Frontal cortex (tissue), 3 donors: ENCODE measurements at regions not wholly inside any gene's neighbourhood (a gene's known extent, or its start where the extent isn't known, plus 50 kb on each side); places are given as distances from the start of the nearest gene placed in this dataset.

ENCODE experiments used
- DNase-seq, 2 donors: peaks; one replicate each; pipeline ENCODE4 v3.0.0; 2012; ENCODE audit warnings: low spot score in 2 of 2
- FAIRE-seq: peaks from 2 replicates; lab custom pipeline; 2012; peaks lifted over from hg19 to GRCh38; lab: Jason Lieb, UNC
- donor health status: control.
- donor health status: control.
- donor health status: control.

DNA sequence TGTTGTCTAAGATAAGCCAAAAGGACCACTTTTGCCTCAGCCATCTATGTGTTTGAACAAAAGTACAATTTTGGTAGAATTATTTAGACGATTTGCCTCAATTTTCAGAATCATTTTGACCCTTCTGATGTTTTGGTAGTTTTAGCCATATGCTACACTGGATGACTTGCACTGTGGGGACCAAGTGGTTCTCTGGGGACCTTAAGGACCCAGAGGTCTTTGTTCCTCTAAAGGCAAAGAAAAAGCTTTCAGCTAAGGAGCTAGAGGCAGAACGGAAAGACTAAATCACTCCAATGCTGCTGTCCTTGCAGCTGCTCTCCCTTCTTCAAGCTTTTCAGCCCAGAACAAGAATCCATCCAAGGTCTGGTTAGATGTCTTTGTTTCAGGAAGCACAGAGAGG is 51.0 kb upstream of the APC start:
- FAIRE-seq: no peak
- DNase-seq: no peak

DNA sequence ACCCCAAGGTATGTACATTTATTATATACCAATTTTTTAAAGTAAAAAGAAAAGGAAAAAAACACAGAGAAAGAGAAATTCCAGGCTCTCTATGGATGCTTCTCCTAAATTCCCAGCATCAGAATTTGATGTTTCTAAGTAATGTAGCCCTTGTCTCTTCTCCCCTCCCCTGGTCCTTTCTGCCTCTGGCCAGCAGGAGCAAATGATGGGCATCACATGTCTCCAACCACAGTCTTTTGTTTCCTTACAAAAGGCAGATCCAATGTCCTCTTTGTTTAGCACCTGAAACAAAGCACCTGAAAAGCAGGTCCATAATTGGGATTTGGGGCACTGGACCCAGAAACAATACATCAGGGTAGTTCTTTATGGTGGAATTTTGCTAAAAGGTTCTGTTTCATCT is 50.4 kb upstream of the APC start:
- DNase-seq (no peak), FAIRE-seq (no peak)
